T-cell (primary cell): ENCODE measurements at regions not wholly inside any gene's neighbourhood (a gene's known extent, or its start where the extent isn't known, plus 50 kb on each side); places are given as distances from the start of the nearest gene placed in this dataset.

ENCODE experiments used
- ATAC-seq, 4 experiments: fragments of 200-7000 bp in 3 of 4; fragments of 150-1000 bp in 1 of 4; cut with Tn5 transposase; replicated peaks in 1 of 4; 1 replicate in 3 of 4; 2 replicates in 1 of 4; pipeline ENCODE4 v1.10.0; 2021; ENCODE audit warnings: moderate library complexity in 3 of 4, mild to moderate bottlenecking in 2 of 4, moderate number of reproducible peaks in 1 of 4
- CTCF ChIA-PET, 2 donors: fragments of 300-600 bp; sonication (Branson Sonifier 250); formaldehyde crosslinking; loops; one replicate each; lab custom pipeline; 2022; ENCODE audit warnings: antibody characterized with exemption in 2 of 2; lab: Charles Lee
- POLR2A ChIA-PET, 2 donors: fragments of 300-600 bp; sonication (Branson Sonifier 250); formaldehyde crosslinking; loops; one replicate each; lab custom pipeline; 2022; ENCODE audit warnings: antibody characterized with exemption in 2 of 2; lab: Charles Lee
- DNase-seq, 35 experiments: peaks; one replicate each; pipeline versions ENCODE4 v3.0.0 to v3.0.0-alpha.2; 2013 to 2023
- H3K27ac ChIP-seq: one replicate; pipeline ENCODE4 v1.5.1; 2013; ENCODE audit warnings: low read length
- H3K27me3 ChIP-seq, 2 experiments: replicated peaks in 1 of 2; 1 replicate in 1 of 2; 2 replicates in 1 of 2; pipeline versions ENCODE4 v1.6.1 to v1.7.0; 2013; ENCODE audit warnings: low read length in 1 of 2, mixed read lengths in 1 of 2; ENCODE audit not compliant: control insufficient read depth in 2 of 2, insufficient read depth in 2 of 2; ENCODE audit errors: extremely low read depth in 1 of 2
- H3K36me3 ChIP-seq, 2 donors: 1 replicate in 1 of 2; 2 replicates in 1 of 2; pipeline versions ENCODE4 v1.6.1 to v1.7.0; 2013; ENCODE audit warnings: low read length in 1 of 2; ENCODE audit not compliant: control insufficient read depth in 2 of 2, insufficient read depth in 1 of 2; ENCODE audit errors: extremely low read depth in 1 of 2
- H3K4me1 ChIP-seq, 2 experiments: 1 replicate in 1 of 2; 2 replicates in 1 of 2; pipeline versions ENCODE4 v1.6.1 to v1.7.0; 2013; ENCODE audit warnings: low read length in 2 of 2, mixed read lengths in 1 of 2; ENCODE audit not compliant: insufficient read depth in 2 of 2, control insufficient read depth in 1 of 2; ENCODE audit errors: extremely low read depth in 1 of 2
- H3K4me3 ChIP-seq, 2 donors: 1 replicate in 1 of 2; 2 replicates in 1 of 2; pipeline versions ENCODE4 v1.5.1 to v1.7.0; 2013; ENCODE audit warnings: mild to moderate bottlenecking in 2 of 2, low read length in 1 of 2, moderate library complexity in 1 of 2; ENCODE audit not compliant: control insufficient read depth in 1 of 2; ENCODE audit errors: extremely low read depth in 1 of 2
- H3K9me3 ChIP-seq: 2 replicates; pipeline ENCODE4 v1.7.0; 2013
- H3K27ac Mint-ChIP-seq, 2 donors: one replicate each; pipeline ENCODE4 v1.8.0; 2020 to 2021; ENCODE audit warnings: mild to moderate bottlenecking in 2 of 2, mixed read lengths in 2 of 2
- H3K27me3 Mint-ChIP-seq, 2 donors: one replicate each; pipeline ENCODE4 v1.8.0; 2021 to 2022; ENCODE audit warnings: mixed read lengths in 2 of 2
- H3K36me3 Mint-ChIP-seq: one replicate; pipeline ENCODE4 v1.8.0; 2021; ENCODE audit warnings: mixed read lengths
- H3K4me1 Mint-ChIP-seq, 3 donors: one replicate each; pipeline ENCODE4 v1.8.0; 2020 to 2022; ENCODE audit warnings: mixed read lengths in 3 of 3, mild to moderate bottlenecking in 1 of 3
- H3K4me3 Mint-ChIP-seq, 3 donors: one replicate each; pipeline ENCODE4 v1.8.0; 2020 to 2022; ENCODE audit warnings: mild to moderate bottlenecking in 3 of 3, mixed read lengths in 3 of 3, moderate library complexity in 3 of 3
- H3K9me3 Mint-ChIP-seq, 3 donors: one replicate each; pipeline ENCODE4 v1.8.0; 2020 to 2022; ENCODE audit warnings: mixed read lengths in 3 of 3
- WGBS: methylation state at CpG from one replicate; pipeline ENCODE4 v1.1.5; 2013; ENCODE audit warnings: missing lambda C conversion rate; ENCODE audit not compliant: insufficient coverage; 5-methylcytosine and 5-hydroxymethylcytosine counted together

- no peak overlapping the region for H3K27ac ChIP-seq
- H3K36me3 ChIP-seq, result no peaks in the 10 kb centered on the region
- DNase-seq, result no peak
- no peaks in the 10 kb centered on the region for H3K27me3 ChIP-seq
- Mint-ChIP-seq H3K4me3 (no peak overlapping the region), H3K27ac (no peak overlapping the region), H3K27me3 (no peaks in the 10 kb centered on the region), H3K9me3 (no peaks in the 10 kb centered on the region), H3K36me3 (no peaks in the 10 kb centered on the region), H3K4me1 (no peaks in the 10 kb centered on the region)
- ChIA-PET POLR2A (no interaction called here), CTCF (no interaction called here)
- H3K4me1 ChIP-seq, result no peaks in the 10 kb centered on the region
- WGBS, result no CpG with 5 or more reads among the region's 3 CpGs
- no peak for ATAC-seq
- H3K9me3 ChIP-seq, result no peaks in the 10 kb centered on the region
- no peak overlapping the region for H3K4me3 ChIP-seq
These were observed 1638.3 kb upstream of the ZEB2 start for GRCh38 chr2:146158072-146158674.

- no peak overlapping the region for H3K27ac ChIP-seq
- H3K4me3 Mint-ChIP-seq, result no peak overlapping the region
- H3K4me1 Mint-ChIP-seq, result no peaks in the 10 kb centered on the region
- H3K4me3 ChIP-seq, result no peak overlapping the region
- CTCF ChIA-PET, result no interaction called here
- no peak for DNase-seq
- no peaks in the 10 kb centered on the region for H3K36me3 ChIP-seq
- H3K27me3 Mint-ChIP-seq, result no peaks in the 10 kb centered on the region
- no peaks in the 10 kb centered on the region for H3K4me1 ChIP-seq
- H3K27me3 ChIP-seq, result no peaks in the 10 kb centered on the region
- H3K9me3 ChIP-seq, result no peaks in the 10 kb centered on the region
- peaks cover 3 to 10% (median 4%) of the 10 kb centered on the region in 3 donors for H3K9me3 Mint-ChIP-seq
- no peak for ATAC-seq
- H3K36me3 Mint-ChIP-seq, result no peaks in the 10 kb centered on the region
- no peak overlapping the region for H3K27ac Mint-ChIP-seq
- POLR2A ChIA-PET, result no interaction called here
- WGBS, result no CpG with 5 or more reads among the region's 2 CpGs
These were observed 1627.6 kb upstream of the ZEB2 start for GRCh38 chr2:146147448-146148012.

DNA sequence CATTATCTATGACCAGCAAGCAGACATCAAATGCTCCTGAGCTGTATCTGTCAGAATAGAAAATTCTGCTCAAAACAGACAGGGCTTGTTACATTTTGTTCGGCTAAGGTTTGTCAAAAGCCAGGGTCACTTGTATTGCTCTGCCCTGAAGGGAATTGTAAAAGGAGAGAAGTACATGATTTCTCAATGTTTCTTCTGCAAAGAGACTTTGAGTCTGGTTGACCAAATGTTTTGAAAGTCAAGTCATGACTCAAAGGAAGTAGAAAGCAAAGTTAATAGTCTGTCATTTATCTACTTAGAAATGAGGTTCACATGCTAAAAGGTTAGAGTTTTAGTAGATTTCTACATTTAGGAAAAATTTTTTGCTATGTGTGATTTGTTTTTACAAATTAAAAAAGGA, 1624.1 kb upstream of the ZEB2 start:
- no peak overlapping the region for H3K4me3 Mint-ChIP-seq
- peaks cover 3 to 13% (median 4%) of the 10 kb centered on the region in 3 donors for H3K9me3 Mint-ChIP-seq
- Histone ChIP-seq H3K4me1 (no peaks in the 10 kb centered on the region), H3K4me3 (no peak overlapping the region), H3K36me3 (no peaks in the 10 kb centered on the region), H3K27me3 (no peaks in the 10 kb centered on the region), H3K27ac (no peak overlapping the region), H3K9me3 (no peaks in the 10 kb centered on the region)
- ChIA-PET POLR2A (no interaction called here), CTCF (no interaction called here)
- WGBS, result 89% methylated on average over 1 of the region's 1 CpG
- H3K27ac Mint-ChIP-seq, result no peak overlapping the region
- H3K27me3 Mint-ChIP-seq, result no peaks in the 10 kb centered on the region
- H3K36me3 Mint-ChIP-seq, result no peaks in the 10 kb centered on the region
- DNase-seq (no peak), ATAC-seq (no peak)
- no peaks in the 10 kb centered on the region for H3K4me1 Mint-ChIP-seq

GRCh38 chr2:146138820-146139219, 1618.9 kb upstream of the ZEB2 start:
- WGBS, result no CpG with 5 or more reads among the region's 3 CpGs
- H3K27ac ChIP-seq, result no peak overlapping the region
- POLR2A ChIA-PET, result no interaction called here
- H3K27me3 Mint-ChIP-seq, result no peaks in the 10 kb centered on the region
- no peak overlapping the region for H3K27ac Mint-ChIP-seq
- H3K36me3 Mint-ChIP-seq, result no peaks in the 10 kb centered on the region
- ATAC-seq, result no peak
- H3K4me1 Mint-ChIP-seq, result no peaks in the 10 kb centered on the region
- no peak overlapping the region for H3K4me3 ChIP-seq
- CTCF ChIA-PET, result interaction anchor here in 1 of 2 donors (0.6 kb wide), 1 partner anchor 434 kb away, joined by 6 read pairs; no protein-coding TSS in a partner anchor
- H3K9me3 ChIP-seq, result no peaks in the 10 kb centered on the region
- H3K4me3 Mint-ChIP-seq, result no peak overlapping the region
- H3K36me3 ChIP-seq, result no peaks in the 10 kb centered on the region
- DNase-seq, result no peak
- H3K27me3 ChIP-seq, result no peaks in the 10 kb centered on the region
- H3K9me3 Mint-ChIP-seq, result peaks cover 3 to 13% (median 5%) of the 10 kb centered on the region in 3 donors
- no peaks in the 10 kb centered on the region for H3K4me1 ChIP-seq

GRCh38 chr2:146135245-146135644, 1615.3 kb upstream of the ZEB2 start:
- Mint-ChIP-seq H3K4me3 (no peak overlapping the region), H3K4me1 (no peaks in the 10 kb centered on the region), H3K27me3 (no peaks in the 10 kb centered on the region), H3K9me3 (peaks cover 3 to 10% (median 8%) of the 10 kb centered on the region in 3 donors), H3K36me3 (no peaks in the 10 kb centered on the region), H3K27ac (no peak overlapping the region)
- Histone ChIP-seq H3K27me3 (no peaks in the 10 kb centered on the region), H3K36me3 (no peaks in the 10 kb centered on the region), H3K27ac (no peak overlapping the region), H3K4me1 (no peaks in the 10 kb centered on the region), H3K9me3 (no peaks in the 10 kb centered on the region), H3K4me3 (no peak overlapping the region)
- ChIA-PET CTCF (no interaction called here), POLR2A (interaction anchor here in 1 of 2 donors (0.7 kb wide), 1 partner anchor 936 kb away, joined by 4 read pairs; no protein-coding TSS in a partner anchor)
- no peak for ATAC-seq
- no peak for DNase-seq
- WGBS, result no CpG with 5 or more reads among the region's 1 CpG

- DNase-seq, result no peak
- Mint-ChIP-seq H3K4me1 (no peaks in the 10 kb centered on the region), H3K4me3 (no peak overlapping the region), H3K27me3 (no peaks in the 10 kb centered on the region), H3K27ac (no peak overlapping the region), H3K36me3 (no peaks in the 10 kb centered on the region), H3K9me3 (peaks cover 0 to 10% (median 2%) of the 10 kb centered on the region in 3 donors)
- no CpG with 5 or more reads among the region's 1 CpG for WGBS
- Histone ChIP-seq H3K27me3 (no peaks in the 10 kb centered on the region), H3K4me1 (no peaks in the 10 kb centered on the region), H3K27ac (no peak overlapping the region), H3K9me3 (no peaks in the 10 kb centered on the region), H3K4me3 (no peak overlapping the region), H3K36me3 (no peaks in the 10 kb centered on the region)
- CTCF ChIA-PET, result interaction anchor here in 1 of 2 donors (0.9 kb wide), 1 partner anchor 13 kb away, joined by 3 read pairs; no protein-coding TSS in a partner anchor
- ATAC-seq, result no peak
- POLR2A ChIA-PET, result no interaction called here
These were observed 1611.9 kb upstream of the ZEB2 start for GRCh38 chr2:146131785-146132184.
